PC-9 (cell line): ENCODE measurements at regions not wholly inside any gene's neighbourhood (a gene's known extent, or its start where the extent isn't known, plus 50 kb on each side); places are given as distances from the start of the nearest gene placed in this dataset.

Experiments
- BruUV-seq: library from RNA; stranded (reverse); fragments of 400-500 nt; replicated peaks from 2 replicates; lab custom pipeline; 2021; lab: Mats Ljungman, UMichigan
- CTCF ChIA-PET: fragments of 300-600 bp; sonication (Branson Sonifier 250); formaldehyde crosslinking; loops from one replicate; lab custom pipeline; 2022; ENCODE audit warnings: antibody characterized with exemption; lab: Charles Lee
- POLR2A ChIA-PET: fragments of 300-600 bp; sonication (Branson Sonifier 250); formaldehyde crosslinking; loops from one replicate; lab custom pipeline; 2022; ENCODE audit warnings: antibody characterized with exemption; ENCODE audit not compliant: unreplicated experiment; lab: Charles Lee
- DNase-seq, 2 experiments: peaks; one replicate each; pipeline versions ENCODE4 v3.0.0 to v3.0.0-alpha.2; 2015 to 2022; ENCODE audit warnings: mixed read lengths in 1 of 2
- H2AFZ ChIP-seq: fragments of 200-600 bp; sonication (generic); 2 replicates; pipeline ENCODE4 v1.8.1; 2017; ENCODE audit warnings: antibody characterized with exemption
- H3F3A ChIP-seq: fragments of 200-600 bp; sonication (generic); 2 replicates; pipeline ENCODE4 v1.8.1; 2017; ENCODE audit warnings: antibody characterized with exemption, mild to moderate bottlenecking, low read depth; ENCODE audit not compliant: insufficient read depth
- H3K27ac ChIP-seq: fragments of 200-600 bp; sonication (generic); 2 replicates; pipeline ENCODE4 v1.6.1; 2016; ENCODE audit warnings: mixed run types
- H3K27me3 ChIP-seq: fragments of 200-600 bp; sonication (generic); 2 replicates; pipeline ENCODE4 v1.6.1; 2016; ENCODE audit warnings: low read depth, mixed run types; ENCODE audit not compliant: insufficient read depth
- H3K36me3 ChIP-seq: fragments of 200-600 bp; sonication (generic); 2 replicates; pipeline ENCODE4 v1.6.1; 2016; ENCODE audit warnings: low read depth, mixed run types
- H3K4me1 ChIP-seq: fragments of 200-600 bp; sonication (generic); replicated peaks from 2 replicates; pipeline ENCODE4 v1.6.1; 2016; ENCODE audit warnings: mixed run types; ENCODE audit not compliant: insufficient read depth
- H3K4me2 ChIP-seq: fragments of 200-600 bp; sonication (generic); 2 replicates; pipeline ENCODE4 v1.6.1; 2017; ENCODE audit warnings: mixed run types
- H3K4me3 ChIP-seq: fragments of 200-600 bp; sonication (generic); 2 replicates; pipeline ENCODE4 v1.6.1; 2016; ENCODE audit warnings: mixed run types
- H3K79me2 ChIP-seq: fragments of 200-600 bp; sonication (generic); 2 replicates; pipeline ENCODE4 v1.6.1; 2017; ENCODE audit warnings: low read depth, mixed run types
- H3K9me2 ChIP-seq: fragments of 200-600 bp; sonication (generic); 2 replicates; pipeline ENCODE4 v1.8.1; 2017; ENCODE audit warnings: mild to moderate bottlenecking; ENCODE audit not compliant: insufficient read depth
- H3K9me3 ChIP-seq: fragments of 200-600 bp; sonication (generic); 2 replicates; pipeline ENCODE4 v1.8.1; 2016; ENCODE audit warnings: low read depth; ENCODE audit not compliant: insufficient read depth
- H4K20me1 ChIP-seq: fragments of 200-600 bp; sonication (generic); 2 replicates; pipeline ENCODE4 v1.8.1; 2017; ENCODE audit not compliant: insufficient read depth
- CTCF ChIP-seq: fragments of 200-600 bp; sonication (generic); conservative IDR thresholded peaks from 2 replicates; pipeline ENCODE4 v1.6.1; 2017; ENCODE audit warnings: mixed run types, antibody characterized with exemption, mild to moderate bottlenecking, moderate library complexity
- EZH2 ChIP-seq: fragments of 200-600 bp; sonication (generic); IDR thresholded peaks from 2 replicates; pipeline ENCODE4 v1.8.0; 2017; ENCODE audit warnings: antibody characterized with exemption, low read depth
- intact Hi-C: fragments of 100-400 bp; cut with micrococcal nuclease; formaldehyde crosslinking; loops from one replicate; pipeline ENCODE4 v1.10.0; 2022; ENCODE audit not compliant: unreplicated experiment

- Histone ChIP-seq H3K9me3 (no peaks in the 10 kb centered on the region), H3F3A (no peaks in the 10 kb centered on the region), H3K9me2 (no peaks in the 10 kb centered on the region), H4K20me1 (no peaks in the 10 kb centered on the region), H3K27me3 (no peaks in the 10 kb centered on the region), H3K4me1 (no peaks in the 10 kb centered on the region), H3K79me2 (no peaks in the 10 kb centered on the region), H2AFZ (no peak overlapping the region), H3K36me3 (no peaks in the 10 kb centered on the region), H3K4me3 (no peak overlapping the region), H3K4me2 (no peak overlapping the region), H3K27ac (no peak overlapping the region)
- ChIA-PET POLR2A (no interaction called here), CTCF (no interaction called here)
- no peak for TF ChIP-seq CTCF
- no peak for TF ChIP-seq EZH2
- intact Hi-C loops: no loop called here
- BruUV-seq: no TSS peak
- DNase-seq: no peak
Observed at GRCh38 chr2:187107001-187107400, 258.0 kb upstream of the ZSWIM2 start.

- Histone ChIP-seq H4K20me1 (no peaks in the 10 kb centered on the region), H3K27me3 (no peaks in the 10 kb centered on the region), H3K9me2 (no peaks in the 10 kb centered on the region), H3K79me2 (no peaks in the 10 kb centered on the region), H3K4me1 (no peaks in the 10 kb centered on the region), H3K27ac (no peak overlapping the region), H3K9me3 (no peaks in the 10 kb centered on the region), H3K4me3 (no peak overlapping the region), H3K36me3 (no peaks in the 10 kb centered on the region), H3K4me2 (no peak overlapping the region), H2AFZ (no peak overlapping the region), H3F3A (no peaks in the 10 kb centered on the region)
- intact Hi-C loops: no loop called here
- ChIA-PET CTCF (no interaction called here), POLR2A (no interaction called here)
- no peak for TF ChIP-seq EZH2
- TF ChIP-seq CTCF: no peak
- no peak for DNase-seq
- no TSS peak for BruUV-seq
Observed at GRCh38 chr2:187105218-187105617, 256.2 kb upstream of the ZSWIM2 start.

GRCh38 chr2:187102381-187102780, 253.4 kb upstream of the ZSWIM2 start:
- BruUV-seq: no TSS peak
- intact Hi-C loops: no loop called here

More at GRCh38 chr2:187102381-187102780, 253.4 kb upstream of the ZSWIM2 start:
- no peaks in the 10 kb centered on the region for H3K36me3 ChIP-seq
- no peaks in the 10 kb centered on the region for H4K20me1 ChIP-seq
- no peaks in the 10 kb centered on the region for H3F3A ChIP-seq
- no peak overlapping the region for H2AFZ ChIP-seq
- ChIA-PET CTCF (no interaction called here), POLR2A (no interaction called here)
- no peak overlapping the region for H3K27ac ChIP-seq
- H3K4me1 ChIP-seq: no peaks in the 10 kb centered on the region
- no peaks in the 10 kb centered on the region for H3K9me2 ChIP-seq
- DNase-seq: no peak
- no peak overlapping the region for H3K4me2 ChIP-seq
- H3K79me2 ChIP-seq: no peaks in the 10 kb centered on the region
- no peaks in the 10 kb centered on the region for H3K27me3 ChIP-seq
- H3K9me3 ChIP-seq: no peaks in the 10 kb centered on the region
- no peak overlapping the region for H3K4me3 ChIP-seq
- TF ChIP-seq EZH2 (no peak), CTCF (no peak)
